ACHN (cell line): ENCODE measurements at regions not wholly inside any gene's neighbourhood (a gene's known extent, or its start where the extent isn't known, plus 50 kb on each side); places are given as distances from the start of the nearest gene placed in this dataset.
A peak's percentile ranks its signal among the peaks of the same experiment; 100 is the strongest.
"Not testable (repeated sequence)": the region's sequence is repeated elsewhere in the genome, so short reads cannot be mapped to it uniquely, and the experiment has no call there.

Source experiments
- DNase-seq: peaks from one replicate; pipeline ENCODE4 v3.0.0-alpha.2; 2015
- in situ Hi-C: cut with HindIII; loops from 2 replicates; pipeline ENCODE4 v1.10.0; 2017; ENCODE audit warnings: low sequenced_read_pairs, low pct_ligation_motif_present, low pct_unique_long_range_greater_than_20kb

- no peak for DNase-seq
- in situ Hi-C loops: no loop called here
These were observed 1258.0 kb upstream of the CDH9 start for GRCh38 chr5:28296254-28297013.

GRCh38 chr5:28287021-28287420 lies 1248.6 kb upstream of the CDH9 start:
- DNase-seq, in situ Hi-C loops: not testable (repeated sequence)

GRCh38 chr5:28286566-28286965 lies 1248.2 kb upstream of the CDH9 start:
- no peak for DNase-seq
- in situ Hi-C loops: no loop called here

DNA sequence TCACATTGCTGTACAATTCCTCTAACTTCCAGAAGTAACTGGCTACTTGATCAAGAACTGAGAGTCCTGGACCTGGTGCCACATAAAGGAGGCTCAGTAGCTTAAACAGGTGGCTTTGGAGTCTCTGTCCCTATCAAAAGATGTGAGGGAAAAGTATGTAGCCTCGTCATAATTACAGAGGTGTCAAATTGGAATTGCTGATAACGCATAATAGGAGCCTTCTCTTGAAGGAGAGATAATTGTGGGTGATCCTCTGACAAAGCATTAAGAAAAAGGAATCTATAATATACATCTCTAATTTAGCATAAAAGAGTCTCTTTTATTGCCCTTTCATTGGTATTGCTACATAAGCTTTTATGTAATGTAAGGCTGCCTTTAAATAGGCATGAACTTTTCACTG lies 1246.4 kb upstream of the CDH9 start:
- no peak for DNase-seq
- in situ Hi-C loops: no loop called here

- in situ Hi-C loops: no loop called here
- DNase-seq: peak; percentile 14
These were observed 1243.0 kb upstream of the CDH9 start for GRCh38 chr5:28281351-28281750.

GRCh38 chr5:28275931-28276330 lies 1237.5 kb upstream of the CDH9 start:
- in situ Hi-C loops: no loop called here
- no peak for DNase-seq

GRCh38 chr5:28269978-28270377 lies 1231.6 kb upstream of the CDH9 start:
- DNase-seq: no peak
- in situ Hi-C loops: no loop called here

- in situ Hi-C loops: no loop called here
- DNase-seq: no peak
These were observed 1227.5 kb upstream of the CDH9 start for GRCh38 chr5:28265877-28266276.

DNA sequence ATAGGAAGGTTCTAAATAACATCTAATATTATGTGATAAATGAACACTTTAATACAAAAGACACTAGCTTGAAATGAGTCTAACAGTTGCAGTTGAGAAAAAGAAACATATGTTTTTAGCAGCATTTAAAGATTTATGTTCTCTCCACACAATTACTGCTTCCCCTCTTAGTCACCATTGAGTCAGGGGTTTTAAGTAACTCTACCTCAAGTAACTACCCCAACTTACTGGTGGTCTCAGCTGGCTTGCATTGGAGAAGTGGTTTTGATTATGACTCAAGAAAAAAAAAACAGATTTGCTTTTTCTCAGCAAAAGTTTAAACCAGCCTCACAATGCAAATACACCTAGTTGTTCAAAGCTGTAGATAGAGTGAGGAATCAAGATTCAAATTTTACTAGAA lies 1216.5 kb upstream of the CDH9 start:
- no peak for DNase-seq
- in situ Hi-C loops: no loop called here

- in situ Hi-C loops: no loop called here
- DNase-seq: no peak
These were observed 1215.0 kb upstream of the CDH9 start for GRCh38 chr5:28253431-28253830.

DNA sequence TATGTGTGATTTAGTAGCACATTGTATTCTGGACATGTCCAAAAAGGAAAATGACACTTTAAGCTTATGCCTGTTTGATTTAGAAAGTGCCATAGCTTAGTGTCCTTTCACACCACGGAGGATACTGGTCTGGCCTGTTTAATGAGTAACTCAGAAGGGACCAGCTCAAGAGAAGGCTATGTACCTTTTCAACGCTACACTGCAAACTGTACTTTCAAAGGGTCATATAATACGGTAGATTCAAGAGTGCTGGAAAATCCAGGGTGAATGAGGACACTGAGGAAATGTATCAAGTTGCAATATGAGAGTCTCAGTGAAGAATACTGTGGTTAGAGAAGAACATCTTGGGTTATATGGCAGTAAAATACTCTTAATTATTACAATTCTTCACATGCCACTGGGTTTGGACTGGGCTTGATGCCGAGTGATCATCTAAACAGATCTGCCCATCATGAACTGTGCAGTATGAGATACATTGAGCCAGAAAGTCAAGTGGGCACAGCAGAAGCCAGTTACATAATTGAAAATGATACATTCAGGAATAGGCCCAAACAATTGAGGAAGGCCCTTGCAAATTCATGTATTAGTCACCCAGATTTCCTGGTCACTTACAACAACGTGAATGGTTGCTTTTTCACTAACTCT lies 1211.5 kb upstream of the CDH9 start:
- DNase-seq: no peak
- in situ Hi-C loops: no loop called here

- DNase-seq: no peak
- in situ Hi-C loops: no loop called here
These were observed 1196.1 kb upstream of the CDH9 start for GRCh38 chr5:28234356-28234968.

DNA sequence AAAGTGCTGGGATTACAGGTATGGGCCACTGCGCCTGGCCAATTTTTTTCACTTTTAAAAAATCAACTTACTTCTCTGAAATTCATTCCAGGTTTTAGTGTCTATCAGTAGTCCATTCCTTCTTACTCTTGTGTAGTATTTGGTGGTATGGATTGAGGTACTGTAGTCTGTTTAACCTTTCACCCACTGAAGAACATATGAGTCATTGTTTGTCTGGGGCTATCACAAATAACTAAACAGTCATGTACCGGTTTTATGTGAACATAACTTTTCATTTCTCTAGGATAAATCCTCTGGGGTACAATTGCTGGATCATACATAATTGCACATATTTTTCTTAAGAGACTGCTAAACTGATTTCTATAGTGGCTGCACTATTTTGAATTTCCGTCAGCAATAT lies 1188.0 kb upstream of the CDH9 start:
- in situ Hi-C loops: no loop called here
- DNase-seq: no peak

- DNase-seq: no peak
- in situ Hi-C loops: no loop called here
These were observed 1181.2 kb upstream of the CDH9 start for GRCh38 chr5:28219539-28219938.

DNA sequence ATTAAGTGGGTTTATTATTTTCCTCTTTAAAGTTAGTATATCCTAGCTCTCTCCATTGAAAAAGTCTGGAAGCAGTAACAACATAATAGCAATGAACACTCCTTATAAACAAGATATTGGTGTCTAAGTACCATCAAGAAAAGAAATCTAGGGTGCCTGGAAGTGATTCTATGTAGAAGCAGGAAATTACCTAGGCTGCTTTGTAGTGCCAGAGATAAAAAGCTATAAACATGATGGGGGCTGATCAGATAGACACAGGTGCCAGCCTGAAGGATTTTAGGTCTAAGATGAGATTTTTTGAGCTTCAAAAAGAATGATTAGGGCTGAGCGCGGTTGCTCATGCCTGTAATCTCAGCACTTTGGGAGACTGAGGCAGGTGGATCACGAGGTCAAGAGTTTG lies 1179.3 kb upstream of the CDH9 start:
- in situ Hi-C loops: no loop called here
- DNase-seq: no peak

DNA sequence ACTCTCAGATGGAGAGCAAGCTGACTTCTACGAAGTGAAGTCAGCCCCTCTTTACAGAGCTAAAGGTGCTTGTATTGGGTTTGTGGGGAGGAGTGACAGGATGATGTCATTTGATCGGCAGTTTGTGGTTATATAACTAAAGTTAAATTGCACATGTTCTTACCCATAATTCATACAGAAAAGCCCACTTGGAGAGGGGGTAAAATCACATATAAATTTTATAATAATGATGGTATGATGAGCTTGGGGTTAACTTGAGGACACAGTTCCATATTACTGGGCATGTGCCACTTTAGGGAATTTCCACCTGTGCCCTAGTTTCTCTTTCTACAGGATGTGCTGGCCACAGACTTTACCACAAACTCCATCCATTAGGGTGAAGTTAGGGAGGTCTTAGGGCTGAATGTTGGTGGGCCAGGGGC lies 1178.6 kb upstream of the CDH9 start:
- in situ Hi-C loops: no loop called here

GRCh38 chr5:28215091-28215490 lies 1176.7 kb upstream of the CDH9 start:
- in situ Hi-C loops: no loop called here
- no peak for DNase-seq

More for the DNA sequence above, 1178.6 kb upstream of the CDH9 start:
- DNase-seq: no peak

- DNase-seq: no peak
- in situ Hi-C loops: no loop called here
These were observed 1175.9 kb upstream of the CDH9 start for GRCh38 chr5:28214292-28214691.

- in situ Hi-C loops: no loop called here
- DNase-seq: no peak
These were observed 1170.0 kb upstream of the CDH9 start for GRCh38 chr5:28208356-28208755.

DNA sequence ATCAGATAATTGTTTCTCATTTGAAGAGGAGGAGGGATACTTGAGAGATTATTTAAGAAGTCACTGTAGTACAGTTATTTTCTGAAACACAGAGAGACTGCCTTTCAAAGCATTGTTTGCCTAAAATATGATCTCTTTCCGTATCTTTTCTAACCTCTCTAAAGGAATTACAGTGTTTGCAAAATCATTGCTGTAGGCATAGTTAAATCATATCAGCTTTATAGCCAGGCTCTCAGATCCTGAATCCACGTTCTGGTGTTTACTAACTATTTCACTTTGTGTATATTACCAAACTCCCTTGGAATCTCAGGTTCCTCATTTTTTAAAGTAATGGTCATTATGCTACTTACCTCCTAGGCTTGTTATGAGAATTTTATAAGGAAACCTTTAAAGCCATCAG lies 1151.6 kb upstream of the CDH9 start:
- in situ Hi-C loops: no loop called here
- no peak for DNase-seq
